Hepatic stellate cell (primary cell): ENCODE measurements at regions not wholly inside any gene's neighbourhood (a gene's known extent, or its start where the extent isn't known, plus 50 kb on each side); places are given as distances from the start of the nearest gene placed in this dataset.
"Not testable (repeated sequence)": the region's sequence is repeated elsewhere in the genome, so short reads cannot be mapped to it uniquely, and the experiment has no call there.

ENCODE experiments used
- DNase-seq: peaks from one replicate; pipeline ENCODE4 v3.0.0; 2011; ENCODE audit warnings: low spot score

- no peak for DNase-seq
These were observed 117.7 kb downstream of the PCDH7 start for GRCh38 chr4:30837861-30838260.

GRCh38 chr4:30838331-30838730 is 118.2 kb downstream of the PCDH7 start:
- no peak for DNase-seq

DNA sequence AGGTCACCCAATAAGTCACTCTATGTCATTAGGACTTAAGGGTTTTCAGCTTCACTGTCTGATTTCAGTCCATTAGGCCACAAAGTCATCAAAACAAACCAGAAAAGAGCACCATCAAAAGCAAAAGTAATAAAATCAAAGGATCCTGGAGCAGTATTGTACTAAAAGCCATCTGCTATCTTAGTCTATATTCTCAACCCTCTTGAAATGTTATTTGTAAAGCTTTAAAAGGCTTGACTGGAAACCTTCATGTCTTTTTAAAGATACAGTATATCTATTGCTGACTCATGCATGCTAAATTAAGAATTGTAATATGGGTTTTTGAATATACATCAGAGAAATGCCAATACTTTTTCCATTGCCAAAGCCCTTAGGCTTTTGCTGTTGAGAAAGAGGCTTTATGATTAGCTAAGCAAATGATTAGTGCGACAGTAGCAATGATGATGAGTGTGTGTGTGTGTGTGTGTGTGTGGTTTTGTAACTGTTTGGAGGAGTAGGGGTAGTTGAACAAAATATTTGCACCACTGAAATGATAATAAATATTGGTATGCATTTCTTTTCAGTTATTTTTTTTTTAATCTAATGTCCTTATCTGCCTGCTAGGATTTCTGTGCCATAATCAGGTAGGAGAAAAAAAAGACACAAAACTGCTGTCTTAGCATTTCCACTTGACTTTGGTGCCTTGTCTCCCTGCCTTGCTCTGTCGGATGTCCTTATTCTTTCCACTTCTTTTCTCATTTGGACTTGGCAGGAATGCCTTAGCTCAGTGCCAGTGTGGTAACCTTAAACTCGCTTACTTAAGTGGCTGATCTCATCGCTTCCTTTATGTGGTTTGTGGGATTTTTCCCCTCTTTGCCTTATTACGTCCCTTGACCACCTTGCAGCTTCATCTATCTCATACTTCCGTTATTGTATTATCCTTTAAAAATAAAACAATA is 119.7 kb downstream of the PCDH7 start:
- DNase-seq, result no peak

DNA sequence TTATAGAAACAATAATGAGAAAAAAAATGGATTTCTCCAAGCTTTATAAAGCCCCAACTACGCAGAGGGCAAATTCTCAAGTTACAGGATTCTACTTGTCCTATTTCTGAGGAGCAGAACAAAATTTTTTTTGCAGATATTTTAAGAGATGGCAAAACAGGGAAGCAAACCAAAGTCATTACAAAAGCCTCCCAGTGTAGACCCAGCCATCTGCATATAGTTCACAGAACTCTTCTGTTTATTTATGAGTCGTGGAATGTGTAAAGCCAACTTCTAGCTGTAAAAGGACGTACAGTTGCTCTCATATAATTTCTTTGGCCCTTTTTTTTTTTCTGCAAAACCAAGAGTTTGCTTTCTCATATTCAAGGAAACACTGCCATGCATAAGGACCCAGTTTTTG is 120.4 kb downstream of the PCDH7 start:
- DNase-seq, result no peak

- no peak for DNase-seq
These were observed 122.0 kb downstream of the PCDH7 start for GRCh38 chr4:30842142-30842541.

DNA sequence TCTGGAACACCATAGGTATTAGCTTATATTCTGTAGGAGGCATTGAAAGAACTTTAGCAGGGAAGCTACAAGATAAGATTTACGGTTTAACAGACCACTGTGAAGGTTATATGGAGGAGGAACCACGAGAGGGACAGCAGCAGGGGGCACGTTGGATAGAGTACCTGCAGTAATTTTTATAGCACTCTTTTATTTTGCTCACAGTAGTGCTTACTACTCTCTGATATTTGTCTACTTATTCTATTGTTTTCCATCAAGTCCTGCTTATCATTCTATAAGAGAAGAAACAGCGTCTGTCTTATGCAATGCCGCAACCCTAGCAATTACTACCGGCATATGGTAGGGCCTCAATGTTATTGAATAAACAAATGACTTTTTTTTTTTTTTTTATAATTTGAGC is 122.5 kb downstream of the PCDH7 start:
- DNase-seq, result no peak

GRCh38 chr4:30844861-30845582 is 124.9 kb downstream of the PCDH7 start:
- no peak for DNase-seq

- DNase-seq, result no peak
These were observed 127.0 kb downstream of the PCDH7 start for GRCh38 chr4:30847167-30847566.

DNA sequence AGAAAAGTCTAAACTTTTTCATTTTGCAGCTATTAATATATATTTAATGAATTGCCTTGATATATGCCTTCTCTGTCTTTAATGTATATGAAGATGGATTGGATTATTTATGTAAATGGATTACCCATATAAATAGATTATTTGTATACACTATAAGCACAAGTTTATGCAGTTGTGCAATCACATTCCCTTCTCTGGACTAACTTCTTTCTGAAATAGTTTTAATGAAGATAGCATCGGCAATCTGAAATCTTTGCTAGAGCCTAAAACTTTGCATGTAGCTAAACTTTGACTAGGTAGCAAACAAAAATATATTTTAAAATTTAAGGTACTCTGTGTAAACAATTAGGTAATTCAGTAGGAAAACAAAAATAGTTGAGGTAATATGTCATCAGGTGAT is 127.8 kb downstream of the PCDH7 start:
- no peak for DNase-seq

GRCh38 chr4:30854531-30854930 is 134.4 kb downstream of the PCDH7 start:
- no peak for DNase-seq

- no peak for DNase-seq
These were observed 135.1 kb downstream of the PCDH7 start for GRCh38 chr4:30855232-30855631.

DNA sequence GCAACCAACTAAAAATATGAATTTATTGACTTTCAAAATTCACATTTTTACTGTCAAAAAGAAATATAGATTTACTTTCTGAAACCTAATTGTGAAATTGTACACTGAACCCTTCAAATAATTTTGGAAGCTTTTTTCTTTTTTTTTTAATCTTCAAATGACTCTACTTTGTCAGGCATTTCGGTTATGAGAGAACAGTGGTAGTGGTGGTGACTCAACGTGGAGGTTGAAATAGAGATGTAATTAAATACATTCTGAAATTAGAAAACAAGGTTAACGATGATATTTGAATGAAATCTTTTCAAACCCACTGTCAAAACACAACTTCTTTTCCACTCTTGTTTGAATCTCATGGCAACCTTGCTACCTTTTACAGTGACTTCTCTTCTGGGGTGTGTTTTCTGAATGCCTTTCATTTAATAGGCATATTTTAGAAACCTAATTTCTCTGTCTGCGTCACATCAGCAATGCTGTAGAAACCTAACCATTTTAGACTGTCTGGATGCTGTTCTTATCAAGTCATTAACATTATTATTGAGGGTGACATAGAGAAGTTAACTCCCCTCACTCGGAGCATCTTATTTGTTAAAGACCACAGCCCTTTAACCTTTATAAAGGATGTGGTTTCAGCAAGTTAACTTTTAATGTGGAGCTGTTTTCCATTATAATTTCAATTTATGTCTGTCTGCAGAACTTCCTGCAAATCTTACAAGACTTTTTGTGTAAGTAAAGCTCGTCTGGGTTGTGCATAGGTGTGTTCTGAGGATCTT is 136.8 kb downstream of the PCDH7 start:
- no peak for DNase-seq

DNA sequence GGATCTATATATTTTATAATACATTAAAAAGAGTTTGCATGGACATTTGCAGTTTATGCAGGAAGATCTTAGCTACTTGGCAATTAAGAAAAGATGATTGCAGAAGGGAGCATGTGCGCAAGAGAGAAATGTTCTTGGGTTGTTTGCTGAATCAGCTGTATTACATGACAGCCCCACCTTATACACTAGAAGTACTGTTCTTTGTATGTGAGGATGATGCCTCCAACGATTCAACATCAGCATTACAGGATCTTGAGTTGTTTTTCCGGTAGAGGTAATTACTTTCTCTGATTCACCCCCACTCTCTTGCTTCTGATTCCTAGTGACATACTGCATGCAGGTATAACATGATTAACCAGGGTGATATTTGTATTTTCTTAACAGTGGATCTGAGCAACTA is 140.8 kb downstream of the PCDH7 start:
- no peak for DNase-seq

DNA sequence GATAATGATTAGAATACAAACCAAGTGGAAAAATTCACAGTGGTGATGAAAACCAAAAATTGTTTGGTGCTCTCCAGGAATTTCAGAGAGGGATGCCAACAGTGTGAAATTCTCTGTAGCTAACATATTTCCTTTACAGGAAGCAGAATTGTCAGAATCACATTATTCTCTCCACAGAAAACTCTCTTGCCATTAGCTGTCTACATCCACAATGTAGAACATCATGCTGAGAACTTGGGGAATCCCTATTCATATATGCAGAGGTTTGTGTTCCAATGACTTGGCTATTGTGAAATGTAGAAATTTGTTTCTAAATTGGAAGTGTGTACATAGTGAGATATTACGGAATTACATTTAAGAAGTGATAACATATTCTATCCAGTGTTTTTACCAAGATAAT is 142.0 kb downstream of the PCDH7 start:
- DNase-seq, result no peak

DNA sequence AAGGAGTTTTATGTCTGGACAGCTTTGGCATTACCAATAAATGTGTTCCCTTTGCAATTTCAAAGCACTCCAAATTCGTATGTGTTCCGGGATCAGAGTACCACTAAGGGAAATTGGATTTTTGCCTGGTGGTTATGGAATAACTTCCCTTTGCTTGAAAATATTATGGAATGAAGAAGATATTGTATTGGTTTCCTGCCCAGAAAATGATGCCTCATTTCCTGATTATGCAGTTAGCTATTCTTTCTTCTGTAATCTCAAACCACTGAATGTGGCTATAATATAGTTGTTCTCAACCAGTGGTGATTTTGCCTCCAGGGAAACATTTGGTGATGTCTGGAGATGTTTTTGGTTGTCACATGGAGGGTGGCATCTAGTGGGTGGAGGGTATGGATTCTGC is 142.9 kb downstream of the PCDH7 start:
- DNase-seq, result no peak

DNA sequence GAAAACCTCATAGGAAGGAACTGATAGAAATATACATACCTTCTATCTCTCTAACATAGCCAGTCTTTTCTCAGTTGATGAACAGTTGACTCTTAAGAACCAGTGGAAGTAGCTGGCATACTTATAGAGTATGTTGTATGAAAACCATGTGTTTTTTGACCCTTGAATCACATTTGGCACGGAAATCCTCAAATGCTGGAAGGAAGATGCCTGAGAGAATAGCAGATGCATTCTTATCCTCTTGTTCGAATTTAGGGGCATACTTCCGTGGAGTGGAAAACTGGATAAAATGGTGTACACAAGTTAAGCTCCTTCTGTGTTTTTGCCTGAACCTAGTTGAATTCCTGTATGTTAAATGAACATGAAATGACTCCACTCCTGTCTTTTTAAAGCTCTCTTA is 145.5 kb downstream of the PCDH7 start:
- no peak for DNase-seq

GRCh38 chr4:30866346-30866745 is 146.2 kb downstream of the PCDH7 start:
- no peak for DNase-seq

- DNase-seq, result no peak
These were observed 146.7 kb downstream of the PCDH7 start for GRCh38 chr4:30866907-30867306.

DNA sequence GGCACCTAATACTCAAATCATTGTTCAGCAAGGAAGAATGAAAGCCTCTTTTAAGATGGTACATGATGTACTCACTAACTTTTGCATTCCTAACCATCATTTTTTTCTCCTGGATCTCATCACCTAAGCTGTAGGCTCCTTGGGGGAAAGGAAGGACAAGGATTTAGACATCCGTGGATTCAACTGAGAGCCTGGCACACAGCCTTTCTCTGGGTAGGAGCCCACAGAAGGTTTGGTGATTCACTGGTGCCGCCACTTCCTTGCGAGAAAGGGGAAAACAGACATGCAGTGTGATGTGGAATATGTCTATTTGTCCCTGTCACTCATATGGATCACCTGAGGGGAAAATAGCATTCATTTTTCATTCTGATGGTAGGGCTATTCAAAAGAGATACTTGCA is 147.3 kb downstream of the PCDH7 start:
- DNase-seq, result no peak

DNA sequence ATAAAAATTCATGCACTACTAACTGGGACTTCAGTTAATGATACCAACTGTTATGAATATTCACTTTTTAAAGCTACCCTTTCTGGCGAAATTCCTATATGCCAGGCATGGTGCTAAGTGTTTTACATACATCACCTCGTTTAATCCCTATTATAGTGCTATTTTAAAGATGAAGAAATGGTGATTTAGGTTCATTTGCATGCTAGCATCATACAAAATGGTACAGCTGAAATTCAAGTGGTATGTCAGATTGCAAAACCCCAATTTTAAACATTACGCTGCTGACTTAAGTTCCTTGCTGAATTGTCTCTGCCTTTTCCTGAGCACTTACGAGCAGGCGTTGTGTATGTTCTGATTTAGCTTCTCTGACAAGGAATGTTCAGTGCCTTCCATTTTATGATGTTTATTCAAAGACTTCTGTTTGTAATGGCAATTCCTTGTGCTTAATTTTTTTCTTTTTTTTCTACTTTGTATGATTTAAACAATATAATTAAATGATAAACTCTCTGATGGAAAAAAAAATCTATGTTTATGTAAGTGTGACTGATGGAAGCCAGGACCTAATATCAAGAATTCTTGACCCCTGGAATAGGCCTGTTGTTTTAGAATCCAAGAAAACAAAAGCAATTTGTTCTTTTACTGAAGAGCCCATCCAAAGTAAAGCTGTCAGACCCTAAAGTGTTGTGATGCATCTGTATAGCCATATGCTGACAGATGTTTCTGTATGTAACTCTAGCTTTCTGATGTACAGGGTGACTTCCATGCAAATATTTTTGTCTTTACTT is 148.1 kb downstream of the PCDH7 start:
- DNase-seq, result no peak

- not testable (repeated sequence) for DNase-seq
These were observed 149.2 kb downstream of the PCDH7 start for GRCh38 chr4:30869387-30869786.

DNA sequence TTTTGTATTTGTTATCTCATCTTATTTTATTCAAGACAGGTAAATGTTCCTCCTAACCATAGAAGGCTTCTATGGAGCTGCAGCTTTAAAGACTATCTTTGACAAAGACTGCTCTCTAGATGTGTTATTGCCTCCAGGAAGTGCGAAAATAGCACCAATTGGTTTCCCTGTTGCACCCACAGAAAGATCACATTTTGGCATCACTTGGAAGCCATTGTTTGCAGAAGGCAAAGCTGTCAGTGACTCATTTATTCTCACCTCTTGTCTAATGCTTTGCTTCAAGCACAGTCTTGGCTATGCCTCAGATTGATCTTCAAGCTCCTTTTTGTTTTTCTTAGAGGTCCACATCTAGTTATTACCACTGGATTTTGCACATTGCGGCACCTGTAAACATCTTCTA is 150.3 kb downstream of the PCDH7 start:
- DNase-seq, result no peak
